DMS 273 (cell line): ENCODE measurements at regions not wholly inside any gene's neighbourhood (a gene's known extent, or its start where the extent isn't known, plus 50 kb on each side); places are given as distances from the start of the nearest gene placed in this dataset.
"Not testable (repeated sequence)": the region's sequence is repeated elsewhere in the genome, so short reads cannot be mapped to it uniquely, and the experiment has no call there.

ENCODE experiments used
- DNase-seq: peaks from one replicate; lab custom pipeline; 2025; ENCODE audit not compliant: unreplicated experiment; lab: John Stamatoyannopoulos, UW

- DNase-seq = not testable (repeated sequence)
Measured at GRCh38 chr2:181737302-181737701, 57.0 kb upstream of the NEUROD1 start.

GRCh38 chr2:181738074-181738473 lies 57.8 kb upstream of the NEUROD1 start:
- DNase-seq = peak; percentile 31

GRCh38 chr2:181738563-181738962 lies 58.2 kb upstream of the NEUROD1 start:
- DNase-seq = peak; percentile 11

GRCh38 chr2:181741756-181742155 lies 61.4 kb upstream of the NEUROD1 start:
- no peak for DNase-seq

- DNase-seq = no peak
Measured at GRCh38 chr2:181742361-181742760, 62.0 kb upstream of the NEUROD1 start.

GRCh38 chr2:181742922-181743722 lies 62.8 kb upstream of the NEUROD1 start:
- DNase-seq = peak; percentile 76

- no peak for DNase-seq
Measured at GRCh38 chr2:181743723-181744031, 63.4 kb upstream of the NEUROD1 start.

- no peak for DNase-seq
Measured at GRCh38 chr2:181745796-181746540, 65.7 kb upstream of the NEUROD1 start.

- DNase-seq = no peak
Measured at GRCh38 chr2:181746844-181747243, 66.5 kb upstream of the NEUROD1 start.

- DNase-seq = no peak
Measured at GRCh38 chr2:181750305-181750704, 70.0 kb upstream of the NEUROD1 start.

GRCh38 chr2:181751266-181752030 lies 71.1 kb upstream of the NEUROD1 start:
- no peak for DNase-seq

GRCh38 chr2:181752301-181752700 lies 72.0 kb upstream of the NEUROD1 start:
- DNase-seq = no peak

GRCh38 chr2:181753686-181754085 lies 73.4 kb upstream of the NEUROD1 start:
- DNase-seq = no peak

- no peak for DNase-seq
Measured at GRCh38 chr2:181754105-181754504, 73.8 kb upstream of the NEUROD1 start.

- no peak for DNase-seq
Measured at GRCh38 chr2:181755181-181755580, 74.9 kb upstream of the NEUROD1 start.

- DNase-seq = no peak
Measured at GRCh38 chr2:181760521-181760920, 80.2 kb upstream of the NEUROD1 start.

- DNase-seq = no peak
Measured at GRCh38 chr2:181761175-181761574, 80.9 kb upstream of the NEUROD1 start.

- DNase-seq = no peak
Measured at GRCh38 chr2:181762000-181762399, 81.7 kb upstream of the NEUROD1 start.

GRCh38 chr2:181762848-181763247 lies 82.5 kb upstream of the NEUROD1 start:
- DNase-seq = no peak

- DNase-seq = no peak
Measured at GRCh38 chr2:181763423-181763822, 83.1 kb upstream of the NEUROD1 start.

- peak; percentile 75 for DNase-seq
Measured at GRCh38 chr2:181764095-181764963, 84.0 kb upstream of the NEUROD1 start.
